Large intestine (tissue), 3 donors: ENCODE measurements at regions not wholly inside any gene's neighbourhood (a gene's known extent, or its start where the extent isn't known, plus 50 kb on each side); places are given as distances from the start of the nearest gene placed in this dataset.

Experiments
- DNase-seq, 2 donors: peaks; one replicate each; pipeline versions ENCODE4 v3.0.0 to v3.0.0-alpha.2; 2013
- H3K27ac ChIP-seq: one replicate; pipeline ENCODE4 v1.5.1; 2013; ENCODE audit warnings: low read length
- H3K27me3 ChIP-seq: 2 replicates; pipeline ENCODE4 v1.6.1; 2013; ENCODE audit warnings: low read length; ENCODE audit not compliant: control insufficient read depth, insufficient read depth
- H3K36me3 ChIP-seq: 2 replicates; pipeline ENCODE4 v1.6.1; 2013; ENCODE audit warnings: low read length; ENCODE audit not compliant: control insufficient read depth, insufficient read depth
- H3K4me1 ChIP-seq: one replicate; pipeline ENCODE4 v1.6.1; 2013; ENCODE audit warnings: low read length; ENCODE audit not compliant: control insufficient read depth, insufficient read depth
- H3K4me3 ChIP-seq: one replicate; pipeline ENCODE4 v1.5.1; 2013; ENCODE audit warnings: low read length
- H3K9me3 ChIP-seq: one replicate; pipeline ENCODE4 v1.6.1; 2013; ENCODE audit warnings: mild to moderate bottlenecking, low read depth, low read length, moderate library complexity; ENCODE audit not compliant: control insufficient read depth
- WGBS: methylation state at CpG from one replicate; pipeline ENCODE4 v1.1.5; 2013; ENCODE audit warnings: low lambda C conversion rate; ENCODE audit not compliant: insufficient coverage; 5-methylcytosine and 5-hydroxymethylcytosine counted together

DNA sequence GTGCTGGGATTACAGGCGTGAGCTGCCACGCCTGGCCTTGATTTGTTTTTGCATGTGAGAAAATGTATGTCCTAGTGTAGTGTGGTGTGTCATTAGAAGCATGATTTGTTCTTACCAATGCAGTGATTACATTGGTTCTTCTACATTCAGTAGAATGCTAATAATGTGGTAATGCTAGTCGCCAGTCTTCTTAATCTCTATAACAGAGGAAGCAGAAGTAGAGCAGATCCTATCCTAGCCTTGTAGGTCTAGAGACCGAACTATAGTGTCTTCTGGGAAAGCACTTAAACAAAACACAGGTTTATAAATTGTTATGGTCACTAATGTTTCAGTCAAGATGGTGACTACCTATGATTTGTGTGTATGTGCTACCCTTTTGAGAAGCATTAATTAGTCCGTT, 197.5 kb upstream of the DMRT1 start:
- Histone ChIP-seq H3K4me1 (no peaks in the 10 kb centered on the region), H3K4me3 (no peak overlapping the region), H3K9me3 (no peaks in the 10 kb centered on the region), H3K27ac (no peak overlapping the region), H3K36me3 (no peaks in the 10 kb centered on the region), H3K27me3 (no peaks in the 10 kb centered on the region)
- WGBS: no CpG with 5 or more reads among the region's 5 CpGs
- DNase-seq: no peak

DNA sequence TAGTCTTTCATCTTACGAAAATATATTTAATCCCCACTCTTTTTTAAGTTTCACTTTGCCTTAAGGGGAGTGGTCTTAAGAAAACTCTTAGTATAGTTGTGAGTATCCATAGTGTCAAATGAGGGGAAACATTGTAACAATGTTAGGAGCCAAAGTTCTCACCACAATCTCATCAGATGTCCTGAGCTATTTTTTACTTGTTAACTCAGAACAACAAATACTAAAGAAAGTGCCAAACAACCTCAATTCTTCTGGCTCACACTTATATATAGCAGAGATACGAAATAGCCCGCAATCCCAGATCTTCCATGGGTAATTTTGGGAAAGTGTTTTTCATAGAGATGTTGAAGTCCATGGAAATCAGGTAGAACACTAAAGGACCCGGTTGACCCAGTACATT, 194.0 kb upstream of the DMRT1 start:
- H3K27me3 ChIP-seq: no peaks in the 10 kb centered on the region
- DNase-seq: no peak
- H3K9me3 ChIP-seq: no peaks in the 10 kb centered on the region
- H3K4me1 ChIP-seq: no peaks in the 10 kb centered on the region
- WGBS: 100% methylated on average over 2 of the region's 4 CpGs
- H3K27ac ChIP-seq: no peak overlapping the region
- no peaks in the 10 kb centered on the region for H3K36me3 ChIP-seq
- H3K4me3 ChIP-seq: no peak overlapping the region

DNA sequence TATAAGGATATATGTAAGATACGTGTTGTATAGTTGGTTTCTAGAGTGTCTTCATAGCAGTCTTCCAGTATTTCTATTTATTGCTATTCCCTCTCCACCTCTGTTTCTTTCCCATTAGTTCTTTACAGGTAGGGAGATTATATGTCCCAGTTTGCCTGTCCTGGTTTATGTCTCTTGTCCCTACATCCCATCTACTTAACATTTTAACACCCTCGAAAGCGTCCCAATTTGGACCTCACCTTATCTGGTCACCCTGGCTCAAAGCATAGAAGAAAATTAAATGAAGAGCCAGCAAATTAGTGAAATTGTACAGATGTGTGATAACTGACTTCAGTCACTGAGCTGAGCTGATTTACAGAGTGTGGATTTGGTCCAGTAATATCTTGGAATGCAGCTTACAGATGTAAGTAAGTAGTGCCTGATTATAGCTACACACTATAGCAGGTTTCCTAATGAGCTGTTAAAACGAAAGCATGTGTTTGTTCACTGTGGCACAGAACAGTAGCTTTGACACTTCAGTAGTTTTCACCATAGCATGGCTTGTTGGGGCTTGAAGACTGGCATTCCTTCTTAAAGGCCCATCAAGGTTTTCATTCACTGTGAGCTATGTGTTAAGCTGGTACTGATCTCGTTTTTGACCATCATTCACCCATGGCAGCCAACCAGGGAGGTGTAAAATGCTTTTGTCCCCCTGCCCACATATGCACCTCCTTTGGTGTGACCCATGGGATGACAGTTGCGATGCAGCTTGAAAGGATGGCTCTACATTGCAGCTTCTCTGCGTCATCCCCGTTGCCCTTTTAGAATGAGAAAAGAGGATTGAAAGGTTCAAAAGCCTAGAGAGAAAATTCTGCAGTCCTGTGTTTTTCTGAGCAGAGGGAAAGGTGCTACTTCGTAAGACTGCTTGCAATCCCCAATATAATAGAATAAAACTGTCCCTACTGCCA, 192.1 kb upstream of the DMRT1 start:
- Histone ChIP-seq H3K4me3 (no peak overlapping the region), H3K36me3 (no peaks in the 10 kb centered on the region), H3K27me3 (no peaks in the 10 kb centered on the region), H3K27ac (no peak overlapping the region), H3K4me1 (no peaks in the 10 kb centered on the region), H3K9me3 (no peaks in the 10 kb centered on the region)
- DNase-seq: no peak
- WGBS: no CpG with 5 or more reads among the region's 9 CpGs

DNA sequence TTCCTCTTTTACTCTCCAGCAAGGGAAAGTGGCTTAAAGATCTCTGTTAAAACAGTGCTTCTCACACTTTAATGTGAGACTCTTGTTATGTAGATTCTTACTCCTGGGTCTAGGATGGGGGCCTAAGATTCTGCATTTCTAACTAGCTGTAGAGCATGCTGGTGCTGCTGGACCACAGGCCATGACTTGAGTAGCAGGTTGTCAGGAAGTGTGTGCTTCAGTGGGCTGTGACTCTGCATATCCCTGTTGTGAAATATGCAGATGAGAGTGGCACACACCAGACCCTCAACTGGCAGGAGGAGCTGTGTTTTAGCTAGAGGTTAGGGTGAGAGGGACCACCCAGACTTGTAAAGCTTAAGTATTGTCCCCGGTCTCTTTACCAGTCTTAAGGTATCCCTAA, 191.1 kb upstream of the DMRT1 start:
- no peak for DNase-seq
- WGBS: no CpG with 5 or more reads among the region's 1 CpG
- no peak overlapping the region for H3K4me3 ChIP-seq

DNA sequence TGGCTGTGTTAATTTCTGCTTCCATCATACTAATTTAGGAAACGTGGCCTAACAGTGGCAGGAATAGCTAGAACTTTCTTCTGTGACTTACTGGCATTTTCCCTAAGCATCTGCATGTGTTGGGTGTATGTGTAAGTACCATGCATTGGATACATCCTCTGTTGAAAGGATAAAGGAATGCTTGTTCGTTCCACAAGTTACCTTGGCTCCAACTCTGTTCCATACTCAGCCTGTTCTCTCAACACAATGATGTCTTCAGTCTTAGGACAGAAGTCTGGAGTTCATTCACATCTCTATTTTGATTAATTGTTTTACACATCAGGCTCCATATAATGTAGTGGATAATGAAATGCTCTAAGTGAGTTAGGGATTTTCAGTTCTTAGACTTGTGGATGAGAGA, 190.1 kb upstream of the DMRT1 start:
- 60% methylated on average over 1 of the region's 2 CpGs for WGBS
- H3K27me3 ChIP-seq: no peaks in the 10 kb centered on the region
- H3K4me3 ChIP-seq: no peak overlapping the region
- DNase-seq: no peak
- no peak overlapping the region for H3K27ac ChIP-seq
- H3K36me3 ChIP-seq: no peaks in the 10 kb centered on the region
- H3K9me3 ChIP-seq: no peaks in the 10 kb centered on the region
- no peaks in the 10 kb centered on the region for H3K4me1 ChIP-seq

More for the DNA sequence above, 191.1 kb upstream of the DMRT1 start:
- no peak overlapping the region for H3K27ac ChIP-seq
- no peaks in the 10 kb centered on the region for H3K27me3 ChIP-seq
- no peaks in the 10 kb centered on the region for H3K36me3 ChIP-seq
- no peaks in the 10 kb centered on the region for H3K4me1 ChIP-seq
- H3K9me3 ChIP-seq: no peaks in the 10 kb centered on the region

DNA sequence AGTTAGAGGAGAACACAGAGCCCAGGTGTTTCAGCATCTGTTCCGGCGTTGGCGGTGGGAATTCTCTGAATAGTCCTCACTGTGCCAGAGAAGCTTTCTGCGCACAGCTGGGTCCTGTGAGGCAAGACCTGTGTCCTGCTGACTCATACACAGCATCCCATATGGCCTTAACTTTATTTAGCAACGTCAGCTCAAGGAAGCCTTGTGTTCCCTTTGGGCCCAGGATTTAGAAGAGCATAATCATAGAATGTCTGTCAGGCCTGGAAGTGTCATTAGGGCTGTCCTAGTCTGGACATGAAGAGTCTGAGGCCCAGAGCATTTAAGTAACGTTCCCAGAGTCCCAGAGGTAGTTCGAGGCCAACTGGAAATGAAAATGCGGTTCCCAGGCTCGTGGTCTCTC, 188.6 kb upstream of the DMRT1 start:
- DNase-seq: no peak
- no peak overlapping the region for H3K4me3 ChIP-seq
- H3K4me1 ChIP-seq: no peaks in the 10 kb centered on the region
- no peak overlapping the region for H3K27ac ChIP-seq
- no peaks in the 10 kb centered on the region for H3K36me3 ChIP-seq
- H3K9me3 ChIP-seq: no peaks in the 10 kb centered on the region
- WGBS: 90% methylated on average over 2 of the region's 9 CpGs
- no peaks in the 10 kb centered on the region for H3K27me3 ChIP-seq

DNA sequence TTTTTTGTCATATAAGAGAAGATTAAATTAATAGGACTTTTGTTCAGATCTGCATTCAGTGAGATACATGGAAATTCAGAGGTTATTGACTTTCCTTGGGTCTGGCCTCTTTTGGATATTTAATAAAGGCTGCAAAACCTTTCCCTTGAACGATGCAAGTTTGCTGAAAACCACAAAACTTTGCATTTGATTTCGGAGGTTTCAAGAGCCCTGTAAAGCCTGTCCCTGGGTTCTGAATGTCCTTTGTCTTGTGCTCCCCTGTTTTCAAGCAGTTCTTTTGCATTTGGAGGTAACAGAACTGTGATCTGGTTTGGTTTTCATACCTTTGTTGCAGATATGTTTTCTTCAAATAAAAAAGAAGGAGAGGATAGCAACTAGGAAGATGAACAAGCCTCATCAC, 188.1 kb upstream of the DMRT1 start:
- Histone ChIP-seq H3K36me3 (no peaks in the 10 kb centered on the region), H3K9me3 (no peaks in the 10 kb centered on the region), H3K27me3 (no peaks in the 10 kb centered on the region), H3K27ac (no peak overlapping the region), H3K4me1 (no peaks in the 10 kb centered on the region), H3K4me3 (no peak overlapping the region)
- no CpG with 5 or more reads among the region's 2 CpGs for WGBS
- DNase-seq: no peak

DNA sequence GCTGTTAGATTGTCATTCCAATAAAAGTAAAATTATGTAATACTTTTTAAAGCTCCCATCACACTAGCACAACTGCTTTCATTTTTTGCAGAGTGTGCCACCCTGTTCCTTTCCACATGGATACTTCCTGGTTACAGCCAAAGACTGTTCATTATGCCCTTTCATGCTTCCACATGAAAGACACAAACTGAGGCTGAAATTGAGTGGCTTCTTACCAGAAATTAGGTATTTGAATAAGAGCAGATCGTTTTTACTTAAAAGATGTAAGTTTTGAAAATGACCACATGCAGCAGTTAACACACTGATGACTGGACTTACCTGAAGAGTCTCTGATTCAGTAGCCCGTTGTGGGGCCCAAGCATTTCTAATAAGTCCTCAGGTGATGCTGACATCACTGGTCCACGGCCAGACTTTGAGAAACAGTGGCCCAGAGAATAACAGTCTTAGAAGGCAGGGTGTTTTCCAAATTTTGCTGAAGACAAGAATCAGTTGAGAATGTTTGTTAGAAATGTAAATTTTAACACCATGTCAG, 187.6 kb upstream of the DMRT1 start:
- Histone ChIP-seq H3K4me3 (no peak overlapping the region), H3K9me3 (no peaks in the 10 kb centered on the region), H3K36me3 (no peaks in the 10 kb centered on the region), H3K27ac (no peak overlapping the region), H3K4me1 (no peaks in the 10 kb centered on the region), H3K27me3 (no peaks in the 10 kb centered on the region)
- no CpG with 5 or more reads among the region's 3 CpGs for WGBS
- DNase-seq: no peak

DNA sequence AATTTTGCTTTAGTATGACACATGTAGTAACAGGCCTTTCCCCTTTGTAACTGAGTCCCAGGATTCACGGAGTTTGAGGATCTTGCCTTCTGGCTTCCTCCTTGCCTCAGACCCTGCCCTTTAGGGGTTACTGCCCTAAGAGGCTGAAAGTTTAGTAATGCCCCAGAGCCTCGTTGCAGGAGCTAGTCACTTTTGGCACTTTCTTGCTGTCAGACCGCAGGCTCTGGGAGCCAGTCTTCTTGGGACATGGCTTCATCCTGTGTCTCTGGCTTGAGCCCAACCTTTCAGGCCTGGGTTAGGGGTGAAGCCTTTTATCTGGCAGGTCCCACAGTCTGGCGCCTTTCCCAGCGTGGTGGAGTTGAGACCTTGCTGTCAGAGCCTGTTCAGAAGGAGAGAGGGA, 185.6 kb upstream of the DMRT1 start:
- no peak overlapping the region for H3K27ac ChIP-seq
- H3K9me3 ChIP-seq: no peaks in the 10 kb centered on the region
- H3K4me3 ChIP-seq: no peak overlapping the region
- H3K27me3 ChIP-seq: no peaks in the 10 kb centered on the region
- WGBS: no CpG with 5 or more reads among the region's 5 CpGs
- peaks cover 3% of the 10 kb centered on the region for H3K36me3 ChIP-seq
- DNase-seq: no peak
- H3K4me1 ChIP-seq: no peaks in the 10 kb centered on the region

DNA sequence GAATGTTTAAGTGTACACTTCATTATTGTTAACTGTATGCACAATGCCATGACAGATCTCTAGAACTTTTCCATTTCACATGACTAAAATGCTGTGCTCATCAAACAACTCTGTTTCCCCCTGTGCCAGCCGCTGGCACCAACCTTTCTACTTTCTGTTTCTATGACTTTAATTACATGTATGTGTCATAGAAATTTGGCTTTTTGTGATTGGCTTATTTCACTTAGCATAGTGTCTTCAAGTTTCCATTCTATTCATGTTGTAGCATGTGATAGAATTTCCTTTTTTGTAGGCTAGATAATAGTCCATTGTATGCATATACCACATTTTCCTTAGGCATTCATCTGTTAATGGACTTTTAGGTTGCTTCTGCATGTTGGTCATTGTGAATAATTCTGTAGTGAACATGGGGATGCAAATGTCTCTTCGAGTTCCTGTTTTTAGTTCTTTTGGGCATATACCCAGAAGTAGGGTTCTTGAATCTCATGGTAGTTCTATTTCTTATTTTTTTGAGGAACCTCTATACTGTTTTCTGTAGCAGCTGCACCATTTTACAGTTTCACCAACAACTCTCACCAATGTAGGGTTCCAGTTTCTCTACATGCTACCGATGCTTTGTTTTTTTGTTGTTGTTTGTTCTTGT, 184.4 kb upstream of the DMRT1 start:
- no CpG with 5 or more reads among the region's 3 CpGs for WGBS
- Histone ChIP-seq H3K4me3 (no peak overlapping the region), H3K9me3 (no peaks in the 10 kb centered on the region), H3K36me3 (peaks cover 3% of the 10 kb centered on the region), H3K4me1 (no peaks in the 10 kb centered on the region), H3K27me3 (no peaks in the 10 kb centered on the region), H3K27ac (no peak overlapping the region)
- no peak for DNase-seq
